H9 (cell line): ENCODE measurements at regions not wholly inside any gene's neighbourhood (a gene's known extent, or its start where the extent isn't known, plus 50 kb on each side); places are given as distances from the start of the nearest gene placed in this dataset.

Experiments
- DNase-seq: peaks from one replicate; pipeline ENCODE4 v3.0.0-alpha.2; 2017
- H2AFZ ChIP-seq: one replicate; pipeline ENCODE4 v1.6.1; 2013; ENCODE audit warnings: mild to moderate bottlenecking, low read length, control low read depth, moderate library complexity
- H2AK5ac ChIP-seq: 2 replicates; pipeline ENCODE4 v1.6.1; 2013; ENCODE audit warnings: low read length, control low read depth, mixed read lengths; ENCODE audit not compliant: insufficient read length
- H2BK120ac ChIP-seq: one replicate; pipeline ENCODE4 v1.6.1; 2013; ENCODE audit warnings: low read depth, mild to moderate bottlenecking, low read length, control low read depth, inconsistent platforms; ENCODE audit not compliant: poor library complexity, severe bottlenecking
- H2BK12ac ChIP-seq: 2 replicates; pipeline ENCODE4 v1.6.1; 2013; ENCODE audit warnings: low read length, control low read depth, mixed read lengths, low read depth; ENCODE audit not compliant: insufficient read length
- H2BK15ac ChIP-seq: 2 replicates; pipeline ENCODE4 v1.6.1; 2013; ENCODE audit warnings: low read depth, low read length, control low read depth
- H2BK20ac ChIP-seq: one replicate; pipeline ENCODE4 v1.6.1; 2013; ENCODE audit warnings: low read depth, mild to moderate bottlenecking, low read length, control low read depth, inconsistent platforms; ENCODE audit not compliant: poor library complexity, severe bottlenecking
- H2BK5ac ChIP-seq: 2 replicates; pipeline ENCODE4 v1.6.1; 2013; ENCODE audit warnings: low read length, control low read depth, mixed read lengths; ENCODE audit not compliant: insufficient read length
- H3K14ac ChIP-seq: 2 replicates; pipeline ENCODE4 v1.6.1; 2013; ENCODE audit warnings: low read length, control low read depth; ENCODE audit not compliant: insufficient read depth
- H3K18ac ChIP-seq: 2 replicates; pipeline ENCODE4 v1.6.1; 2013; ENCODE audit warnings: low read depth, mild to moderate bottlenecking, mixed read lengths, low read length, control low read depth; ENCODE audit not compliant: insufficient read length
- H3K23ac ChIP-seq: 2 replicates; pipeline ENCODE4 v1.6.1; 2013; ENCODE audit warnings: low read length, control low read depth, mixed read lengths, low read depth; ENCODE audit not compliant: insufficient read length
- H3K23me2 ChIP-seq: 2 replicates; pipeline ENCODE4 v1.6.1; 2013; ENCODE audit warnings: low read depth, mild to moderate bottlenecking, mixed read lengths, low read length, control low read depth; ENCODE audit not compliant: insufficient read length, poor library complexity, severe bottlenecking
- H3K27ac ChIP-seq: 2 replicates; pipeline ENCODE4 v1.5.1; 2013; ENCODE audit warnings: low read length, control low read depth, mixed read lengths, low read depth; ENCODE audit not compliant: insufficient read length
- H3K27me3 ChIP-seq: 2 replicates; pipeline ENCODE4 v1.6.1; 2013; ENCODE audit warnings: low read length, control low read depth, inconsistent platforms; ENCODE audit not compliant: insufficient read depth
- H3K4ac ChIP-seq: 2 replicates; pipeline ENCODE4 v1.6.1; 2013; ENCODE audit warnings: low read depth, mild to moderate bottlenecking, control low read depth, inconsistent platforms, low read length, moderate library complexity
- H3K4me1 ChIP-seq: 2 replicates; pipeline ENCODE4 v1.6.1; 2013; ENCODE audit warnings: low read length, control low read depth, inconsistent platforms; ENCODE audit not compliant: insufficient read depth
- H3K4me2 ChIP-seq: 2 replicates; pipeline ENCODE4 v1.6.1; 2013; ENCODE audit warnings: low read length, control low read depth, mixed read lengths; ENCODE audit not compliant: insufficient read length, insufficient read depth
- H3K56ac ChIP-seq: 2 replicates; pipeline ENCODE4 v1.6.1; 2013; ENCODE audit warnings: low read depth, mild to moderate bottlenecking, mixed read lengths, low read length, control low read depth; ENCODE audit not compliant: insufficient read length
- H3K79me1 ChIP-seq: 2 replicates; pipeline ENCODE4 v1.6.1; 2013; ENCODE audit warnings: low read depth, mild to moderate bottlenecking, moderate library complexity, low read length, control low read depth, inconsistent platforms; ENCODE audit not compliant: insufficient read depth, poor library complexity, severe bottlenecking
- H3K79me2 ChIP-seq: 2 replicates; pipeline ENCODE4 v1.6.1; 2013; ENCODE audit warnings: low read length, control low read depth, inconsistent platforms; ENCODE audit not compliant: insufficient read depth
- H3K9ac ChIP-seq: 2 replicates; pipeline ENCODE4 v1.6.1; 2013; ENCODE audit warnings: low read length, control low read depth, mixed read lengths; ENCODE audit not compliant: insufficient read length; ENCODE audit errors: extremely low read depth
- H3K9me3 ChIP-seq: one replicate; pipeline ENCODE4 v1.6.1; 2013; ENCODE audit warnings: low read depth, low read length, inconsistent platforms; ENCODE audit not compliant: control insufficient read depth
- H3T11ph ChIP-seq: one replicate; pipeline ENCODE4 v1.6.1; 2013; ENCODE audit warnings: mild to moderate bottlenecking, low read length, control low read depth, inconsistent platforms
- H4K20me1 ChIP-seq: one replicate; pipeline ENCODE4 v1.6.1; 2013; ENCODE audit not compliant: control insufficient read depth, insufficient read length, insufficient read depth
- H4K5ac ChIP-seq: 2 replicates; pipeline ENCODE4 v1.6.1; 2013; ENCODE audit warnings: low read depth, mild to moderate bottlenecking, mixed read lengths, low read length, control low read depth; ENCODE audit not compliant: insufficient read length
- H4K8ac ChIP-seq: replicated peaks from 2 replicates; pipeline ENCODE4 v1.6.1; 2013; ENCODE audit warnings: low read length, control low read depth, mixed read lengths, low read depth; ENCODE audit not compliant: insufficient read length
- H4K91ac ChIP-seq: 2 replicates; pipeline ENCODE4 v1.6.1; 2013; ENCODE audit warnings: low read depth, mild to moderate bottlenecking, moderate library complexity, mixed read lengths, low read length, control low read depth; ENCODE audit not compliant: insufficient read length
- H3K27ac Mint-ChIP-seq, 3 experiments: 2 replicates in 2 of 3; 3 replicates in 1 of 3; pipeline ENCODE4 v1.8.0; 2020 to 2021; ENCODE audit warnings: mixed read lengths in 3 of 3, mild to moderate bottlenecking in 1 of 3, moderate library complexity in 1 of 3
- H3K27me3 Mint-ChIP-seq: 2 replicates; pipeline ENCODE4 v1.8.0; 2021; ENCODE audit warnings: low read depth, mild to moderate bottlenecking, moderate library complexity, mixed read lengths
- H3K36me3 Mint-ChIP-seq, 3 experiments: 2 replicates in 2 of 3; 3 replicates in 1 of 3; pipeline ENCODE4 v1.8.0; 2020 to 2021; ENCODE audit warnings: low read depth in 3 of 3, mixed read lengths in 3 of 3; ENCODE audit not compliant: insufficient read depth in 1 of 3
- H3K4me1 Mint-ChIP-seq, 2 experiments: 2 replicates each; pipeline ENCODE4 v1.8.0; 2020; ENCODE audit warnings: mixed read lengths in 2 of 2
- H3K4me3 Mint-ChIP-seq, 2 experiments: 2 replicates in 1 of 2; 3 replicates in 1 of 2; pipeline ENCODE4 v1.8.0; 2020 to 2021; ENCODE audit warnings: mild to moderate bottlenecking in 2 of 2, mixed read lengths in 2 of 2, moderate library complexity in 1 of 2
- H3K9me3 Mint-ChIP-seq, 2 experiments: 2 replicates in 1 of 2; 3 replicates in 1 of 2; pipeline ENCODE4 v1.8.0; 2020; ENCODE audit warnings: mild to moderate bottlenecking in 2 of 2, mixed read lengths in 2 of 2, moderate library complexity in 1 of 2
- WGBS: extraction: QIAGEN DNeasy Blood & Tissue Kit; methylation state at CpG from one replicate; pipeline ENCODE4 v1.1.7; 2013; ENCODE audit warnings: missing lambda C conversion rate, low lambda C conversion rate, mixed read lengths; ENCODE audit not compliant: insufficient read length; ENCODE audit errors: extremely low coverage; 5-methylcytosine and 5-hydroxymethylcytosine counted together
- TF ChIP-seq, protein P1 (sequence below): fragments of 200-600 bp; sonication (generic); conservative IDR thresholded peaks from 3 replicates; pipeline ENCODE4 v1.8.0; 2021; ENCODE audit warnings: antibody characterized with exemption, mild to moderate bottlenecking

DNA sequence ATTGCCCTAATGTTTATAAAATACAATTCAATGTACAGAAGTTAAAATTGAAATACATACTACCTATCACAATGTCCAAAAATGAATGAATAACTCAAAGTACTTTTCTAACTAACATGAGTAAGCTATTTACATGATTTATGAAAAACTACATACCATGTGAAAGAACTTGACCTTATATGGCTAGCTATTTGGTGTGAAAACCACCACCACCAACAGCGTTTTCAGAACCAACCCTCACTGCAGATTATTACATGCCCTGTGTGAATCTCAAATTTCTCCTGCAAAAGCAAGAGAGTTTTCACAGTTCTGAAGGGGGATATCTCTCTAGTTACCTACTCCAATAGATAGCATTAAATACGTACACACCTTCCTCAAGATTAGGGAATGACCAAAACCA lies 198.5 kb downstream of the SPATA18 start:
- Histone ChIP-seq H3K79me2 (no peaks in the 10 kb centered on the region), H2BK12ac (no peak overlapping the region), H3K18ac (no peak overlapping the region), H2BK15ac (no peak overlapping the region), H3K4me1 (peaks cover 3% of the 10 kb centered on the region), H3K4me2 (no peak overlapping the region), H3K23ac (no peak overlapping the region), H3T11ph (no peak overlapping the region), H2BK20ac (no peak overlapping the region), H2AFZ (no peak overlapping the region), H3K56ac (no peak overlapping the region), H4K91ac (no peak overlapping the region), H3K23me2 (no peaks in the 10 kb centered on the region), H3K79me1 (no peaks in the 10 kb centered on the region), H4K5ac (no peak overlapping the region), H4K20me1 (no peaks in the 10 kb centered on the region), H2AK5ac (no peak overlapping the region), H3K27ac (no peak overlapping the region), H2BK120ac (no peak overlapping the region), H3K27me3 (no peaks in the 10 kb centered on the region), H2BK5ac (no peak overlapping the region), H3K4ac (no peak overlapping the region), H4K8ac (no peak overlapping the region), H3K9me3 (peaks cover 10% of the 10 kb centered on the region), H3K14ac (no peak overlapping the region), H3K9ac (no peak overlapping the region)
- Mint-ChIP-seq H3K4me3 (no peak overlapping the region), H3K27me3 (peaks cover 4% of the 10 kb centered on the region; the same call in 1 of the 2 replicates), H3K9me3 (peaks cover 12 to 23% of the 10 kb centered on the region in 2 experiments), H3K27ac (no peak overlapping the region), H3K4me1 (peaks cover 8 to 14% of the 10 kb centered on the region in 2 experiments), H3K36me3 (peaks cover 8 to 11% (median 11%) of the 10 kb centered on the region in 3 experiments)
- WGBS, result no CpG with 5 or more reads among the region's 2 CpGs
- DNase-seq, result no peak
- TF ChIP-seq, protein P1, sequence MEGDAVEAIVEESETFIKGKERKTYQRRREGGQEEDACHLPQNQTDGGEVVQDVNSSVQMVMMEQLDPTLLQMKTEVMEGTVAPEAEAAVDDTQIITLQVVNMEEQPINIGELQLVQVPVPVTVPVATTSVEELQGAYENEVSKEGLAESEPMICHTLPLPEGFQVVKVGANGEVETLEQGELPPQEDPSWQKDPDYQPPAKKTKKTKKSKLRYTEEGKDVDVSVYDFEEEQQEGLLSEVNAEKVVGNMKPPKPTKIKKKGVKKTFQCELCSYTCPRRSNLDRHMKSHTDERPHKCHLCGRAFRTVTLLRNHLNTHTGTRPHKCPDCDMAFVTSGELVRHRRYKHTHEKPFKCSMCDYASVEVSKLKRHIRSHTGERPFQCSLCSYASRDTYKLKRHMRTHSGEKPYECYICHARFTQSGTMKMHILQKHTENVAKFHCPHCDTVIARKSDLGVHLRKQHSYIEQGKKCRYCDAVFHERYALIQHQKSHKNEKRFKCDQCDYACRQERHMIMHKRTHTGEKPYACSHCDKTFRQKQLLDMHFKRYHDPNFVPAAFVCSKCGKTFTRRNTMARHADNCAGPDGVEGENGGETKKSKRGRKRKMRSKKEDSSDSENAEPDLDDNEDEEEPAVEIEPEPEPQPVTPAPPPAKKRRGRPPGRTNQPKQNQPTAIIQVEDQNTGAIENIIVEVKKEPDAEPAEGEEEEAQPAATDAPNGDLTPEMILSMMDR, result no peak
